IMR-90 (cell line): ENCODE measurements at regions not wholly inside any gene's neighbourhood (a gene's known extent, or its start where the extent isn't known, plus 50 kb on each side); places are given as distances from the start of the nearest gene placed in this dataset.

Source experiments
- ATAC-seq: fragments of 200-7000 bp; cut with Tn5 transposase; 2 replicates; pipeline ENCODE4 v1.9.1; 2020; ENCODE audit warnings: low read depth, mild to moderate bottlenecking, moderate library complexity
- BruUV-seq: library from RNA; stranded (reverse); fragments of 400-500 nt; replicated peaks from 2 replicates; lab custom pipeline; 2021; lab: Mats Ljungman, UMichigan
- CTCF ChIA-PET: fragments of 300-600 bp; formaldehyde crosslinking; extraction: SDS; loops from one replicate; lab custom pipeline; 2021; ENCODE audit warnings: antibody characterized with exemption; lab: Yijun Ruan, JAX
- POLR2A ChIA-PET: fragments of 300-600 bp; sonication (Branson Sonifier 250); formaldehyde crosslinking; loops from one replicate; lab custom pipeline; 2022; ENCODE audit warnings: antibody characterized with exemption; ENCODE audit not compliant: unreplicated experiment; lab: Charles Lee
- DNase-seq: peaks from one replicate; pipeline ENCODE4 v3.0.0; 2013
- H2AFZ ChIP-seq: replicated peaks from 2 replicates; pipeline ENCODE3; 2013; ENCODE audit warnings: low read length, mild to moderate bottlenecking; ENCODE audit not compliant: poor library complexity
- H2AK5ac ChIP-seq: 2 replicates; pipeline ENCODE4 v1.6.1; 2013; ENCODE audit warnings: low read depth, low read length, inconsistent platforms
- H2AK9ac ChIP-seq: replicated peaks from 2 replicates; pipeline ENCODE3; 2013; ENCODE audit warnings: mild to moderate bottlenecking, low read depth, low read length, moderate library complexity; ENCODE audit not compliant: poor library complexity
- H2BK120ac ChIP-seq: 2 replicates; pipeline ENCODE4 v1.6.1; 2013; ENCODE audit warnings: low read depth, low read length, inconsistent platforms
- H2BK15ac ChIP-seq: 3 replicates; pipeline ENCODE4 v1.6.1; 2013; ENCODE audit warnings: low read depth, low read length, inconsistent platforms
- H2BK20ac ChIP-seq: 2 replicates; pipeline ENCODE4 v1.6.1; 2013; ENCODE audit warnings: low read depth, mild to moderate bottlenecking, inconsistent platforms, low read length, moderate library complexity
- H2BK5ac ChIP-seq: 2 replicates; pipeline ENCODE4 v1.6.1; 2013; ENCODE audit warnings: mild to moderate bottlenecking, low read depth, low read length, inconsistent platforms; ENCODE audit not compliant: poor library complexity, severe bottlenecking
- H3K14ac ChIP-seq: replicated peaks from 2 replicates; pipeline ENCODE4 v1.6.1; 2013; ENCODE audit warnings: low read depth, low read length, inconsistent platforms
- H3K18ac ChIP-seq: 2 replicates; pipeline ENCODE4 v1.6.1; 2013; ENCODE audit warnings: low read depth, low read length, control low read depth
- H3K23ac ChIP-seq: 2 replicates; pipeline ENCODE4 v1.6.1; 2013; ENCODE audit warnings: low read depth, low read length, inconsistent platforms
- H3K27ac ChIP-seq: 2 replicates; pipeline ENCODE4 v1.5.1; 2013; ENCODE audit warnings: mild to moderate bottlenecking, control low read depth, low read length; ENCODE audit not compliant: insufficient read depth
- H3K27me3 ChIP-seq: 2 replicates; pipeline ENCODE4 v1.6.1; 2013; ENCODE audit warnings: low read length; ENCODE audit not compliant: control insufficient read depth, insufficient read depth
- H3K36me3 ChIP-seq: 2 replicates; pipeline ENCODE4 v1.6.1; 2013; ENCODE audit warnings: low read length, mixed read lengths; ENCODE audit not compliant: control insufficient read depth, insufficient read depth
- H3K4ac ChIP-seq: 2 replicates; pipeline ENCODE4 v1.6.1; 2013; ENCODE audit warnings: low read depth, low read length, inconsistent platforms
- H3K4me1 ChIP-seq: 2 replicates; pipeline ENCODE4 v1.6.1; 2013; ENCODE audit warnings: low read length, mixed read lengths; ENCODE audit not compliant: control insufficient read depth, insufficient read depth
- H3K4me2 ChIP-seq: 2 replicates; pipeline ENCODE4 v1.6.1; 2013; ENCODE audit warnings: low read depth, mild to moderate bottlenecking, control low read depth, low read length, moderate library complexity
- H3K4me3 ChIP-seq: 2 replicates; pipeline ENCODE4 v1.5.1; 2013; ENCODE audit warnings: low read depth, mild to moderate bottlenecking, control low read depth, low read length, moderate library complexity; ENCODE audit not compliant: insufficient read depth
- H3K56ac ChIP-seq: 2 replicates; pipeline ENCODE4 v1.6.1; 2013; ENCODE audit warnings: low read length, inconsistent platforms; ENCODE audit not compliant: insufficient read depth; ENCODE audit errors: extremely low read depth
- H3K79me1 ChIP-seq, 2 experiments: 2 replicates each; pipeline ENCODE4 v1.6.1; 2013; ENCODE audit warnings: low read length in 2 of 2, inconsistent platforms in 1 of 2, low read depth in 1 of 2
- H3K9ac ChIP-seq: 2 replicates; pipeline ENCODE4 v1.6.1; 2013; ENCODE audit warnings: low read depth, low read length, control low read depth
- H3K9me1 ChIP-seq: 2 replicates; pipeline ENCODE4 v1.6.1; 2013; ENCODE audit warnings: low read length, inconsistent platforms; ENCODE audit not compliant: insufficient read depth
- H3K9me3 ChIP-seq: 2 replicates; pipeline ENCODE4 v1.6.1; 2013; ENCODE audit warnings: low read length; ENCODE audit not compliant: control insufficient read depth, insufficient read depth
- H4K20me1 ChIP-seq: 2 replicates; pipeline ENCODE4 v1.6.1; 2013; ENCODE audit warnings: low read length, inconsistent platforms; ENCODE audit not compliant: insufficient read depth
- H4K5ac ChIP-seq: 2 replicates; pipeline ENCODE4 v1.6.1; 2013; ENCODE audit warnings: mild to moderate bottlenecking, low read depth, low read length, control low read depth
- H4K8ac ChIP-seq, 2 experiments: 2 replicates each; pipeline ENCODE4 v1.6.1; 2013; ENCODE audit warnings: low read depth in 2 of 2, low read length in 2 of 2, control low read depth in 1 of 2, inconsistent platforms in 1 of 2
- H4K91ac ChIP-seq: 2 replicates; pipeline ENCODE4 v1.6.1; 2013; ENCODE audit warnings: low read depth, low read length, inconsistent platforms; ENCODE audit not compliant: insufficient read depth
- BHLHE40 ChIP-seq: fragments of 150-350 bp; IDR thresholded peaks from 2 replicates; pipeline ENCODE4 v1.6.1; 2016; ENCODE audit warnings: mild to moderate bottlenecking, low read depth, low read length
- ELK1 ChIP-seq: fragments of 150-350 bp; IDR thresholded peaks from 2 replicates; pipeline ENCODE4 v1.6.1; 2016; ENCODE audit warnings: low read depth, mild to moderate bottlenecking, low read length, moderate library complexity, borderline replicate concordance
- MAFK ChIP-seq: IDR thresholded peaks from 2 replicates; pipeline ENCODE4 v1.6.1; 2012; ENCODE audit warnings: low read depth, low read length, improper control_type of control experiment
- NFE2L2 ChIP-seq: fragments of 150-350 bp; IDR thresholded peaks from 2 replicates; pipeline ENCODE4 v1.6.1; 2016; ENCODE audit warnings: low read depth, mild to moderate bottlenecking, low read length
- POLR2A ChIP-seq: IDR thresholded peaks from 2 replicates; pipeline ENCODE4 v1.6.1; 2012; ENCODE audit warnings: mild to moderate bottlenecking, low read depth, low read length
- WGBS, 2 experiments: methylation state at CpG; one replicate each; pipeline versions ENCODE4 v1.1.5 to v1.1.7; 2013; ENCODE audit warnings: missing lambda C conversion rate in 2 of 2; ENCODE audit not compliant: insufficient read length in 1 of 2; ENCODE audit errors: extremely low coverage in 2 of 2; 5-methylcytosine and 5-hydroxymethylcytosine counted together
- dilution Hi-C: fragments of 300-500 bp; cut with HindIII; formaldehyde crosslinking; loops from one replicate; pipeline ENCODE4 v1.14.3; 2018; ENCODE audit warnings: low sequenced_read_pairs; ENCODE audit not compliant: unreplicated experiment
- in situ Hi-C: fragments of 300-500 bp; cut with MboI; formaldehyde crosslinking; loops from 3 replicates; pipeline ENCODE4 v1.14.3; 2019; ENCODE audit warnings: low sequenced_read_pairs, inconsistent platforms, mixed read lengths
- intact Hi-C: fragments of 100-400 bp; cut with micrococcal nuclease; formaldehyde crosslinking; loops from 2 replicates; pipeline ENCODE4 v1.10.0; 2022

- ATAC-seq (no peak), DNase-seq (no peak)
- Histone ChIP-seq H3K27ac (no peak overlapping the region), H3K27me3 (no peaks in the 10 kb centered on the region), H3K56ac (no peak overlapping the region), H2AK9ac (no peak overlapping the region), H3K14ac (no peak overlapping the region), H4K8ac (no peak overlapping the region), H3K9me3 (no peaks in the 10 kb centered on the region), H3K4ac (no peak overlapping the region), H3K18ac (no peak overlapping the region), H3K4me3 (no peak overlapping the region), H3K79me1 (no peaks in the 10 kb centered on the region), H3K23ac (no peak overlapping the region), H2AK5ac (no peak overlapping the region), H2BK120ac (no peak overlapping the region), H3K36me3 (no peaks in the 10 kb centered on the region), H2BK5ac (no peak overlapping the region), H4K5ac (no peak overlapping the region), H3K4me1 (no peaks in the 10 kb centered on the region), H2BK15ac (no peak overlapping the region), H3K4me2 (no peak overlapping the region), H3K9me1 (no peaks in the 10 kb centered on the region), H3K9ac (no peak overlapping the region), H2AFZ (no peak overlapping the region), H4K91ac (no peak overlapping the region), H2BK20ac (no peak overlapping the region), H4K20me1 (no peaks in the 10 kb centered on the region)
- ChIA-PET POLR2A (no interaction called here), CTCF (interaction anchor here (0.9 kb wide), 1 partner anchor 9 kb away, joined by 3 read pairs; no protein-coding TSS in a partner anchor)
- in situ Hi-C loops, result no loop called here
- no CpG with 5 or more reads among the region's 6 CpGs for WGBS, 2 experiments
- BruUV-seq, result no TSS peak
- dilution Hi-C loops, result no loop called here
- TF ChIP-seq NFE2L2, result no peak
- no peak for TF ChIP-seq ELK1
- peak; percentile 82 for TF ChIP-seq MAFK
- no peak for TF ChIP-seq BHLHE40
- TF ChIP-seq POLR2A, result no peak
- intact Hi-C loops, result no loop called here
These were observed 203.1 kb downstream of the AASDH start for GRCh38 chr4:56184214-56184613.
